Stimulated activated CD4-positive, alpha-beta T cell treated with anti-CD3 and anti-CD28 coated beads, Interleukin-15, amount 100 ng/mL, for 24 hours (primary cell): ENCODE measurements at regions not wholly inside any gene's neighbourhood (a gene's known extent, or its start where the extent isn't known, plus 50 kb on each side); places are given as distances from the start of the nearest gene placed in this dataset.

Source experiments
- DNase-seq: peaks from one replicate; pipeline ENCODE4 v3.0.0-alpha.2; 2020

DNA sequence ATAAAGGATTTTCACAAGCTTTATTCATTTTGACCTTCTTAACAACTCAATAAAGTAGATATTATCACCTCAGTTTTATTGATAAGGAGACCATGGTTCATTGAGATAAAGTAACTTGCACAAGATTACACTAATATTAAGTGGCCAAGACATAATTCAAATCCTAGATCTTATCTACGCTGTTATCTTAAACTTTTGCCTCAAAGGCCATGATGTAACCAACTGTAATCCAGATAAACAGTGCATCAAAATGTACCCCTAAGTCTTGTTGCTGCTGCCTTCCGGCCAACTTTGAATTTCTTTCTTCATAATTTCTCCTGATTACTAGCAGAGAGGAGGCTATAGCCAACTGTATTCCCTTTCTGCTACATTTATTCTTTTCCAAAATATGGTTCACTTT, 1094.8 kb upstream of the PIK3C3 start:
- DNase-seq, result no peak

DNA sequence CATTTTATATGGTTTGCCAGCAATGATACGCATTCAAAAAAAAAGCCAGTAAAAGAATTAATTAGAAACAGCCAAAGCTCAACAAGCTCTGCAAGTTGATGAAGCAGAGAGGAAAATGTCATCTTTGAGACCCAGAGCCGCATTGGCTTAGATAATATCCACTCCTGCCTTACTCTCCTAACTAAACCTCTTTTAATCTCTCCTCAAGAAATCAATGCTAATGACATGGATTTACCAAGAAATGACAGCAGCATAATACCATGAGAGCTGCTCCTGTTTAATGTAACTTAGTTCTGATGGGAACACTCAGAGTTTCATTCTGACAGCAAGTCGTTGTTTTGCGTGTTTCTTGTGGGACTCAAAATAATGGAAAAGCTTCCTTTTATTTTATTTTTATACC, 1099.4 kb upstream of the PIK3C3 start:
- DNase-seq, result no peak

GRCh38 chr18:40852406-40852805, 1102.6 kb upstream of the PIK3C3 start:
- DNase-seq, result no peak

DNA sequence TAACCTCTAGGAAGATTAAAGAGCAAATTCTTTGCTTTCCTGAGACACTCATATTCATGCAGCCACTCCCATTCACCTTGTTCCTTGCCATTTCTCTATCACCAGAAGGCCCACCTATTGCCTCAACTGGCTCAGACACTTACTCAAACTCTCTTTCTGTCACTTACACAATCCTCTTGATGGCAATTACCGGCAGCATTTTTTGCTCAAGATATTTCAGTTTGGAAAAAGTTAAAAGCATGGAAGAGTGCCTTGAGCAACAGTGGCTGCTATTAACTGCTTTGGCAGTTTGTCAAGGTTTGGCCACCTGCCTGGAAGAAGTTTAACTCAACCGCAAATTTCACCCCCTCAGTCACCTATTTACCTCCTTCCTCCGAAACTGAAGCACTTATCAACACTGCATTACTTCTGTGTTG, 1104.0 kb upstream of the PIK3C3 start:
- no peak for DNase-seq

- DNase-seq, result no peak
Measured at GRCh38 chr18:40849886-40850285, 1105.1 kb upstream of the PIK3C3 start.

GRCh38 chr18:40841467-40841866, 1113.6 kb upstream of the PIK3C3 start:
- no peak for DNase-seq

GRCh38 chr18:40841063-40841462, 1114.0 kb upstream of the PIK3C3 start:
- DNase-seq, result no peak

- DNase-seq, result no peak
Measured at GRCh38 chr18:40832362-40832761, 1122.7 kb upstream of the PIK3C3 start.

GRCh38 chr18:40824291-40824690, 1130.7 kb upstream of the PIK3C3 start:
- no peak for DNase-seq

- DNase-seq, result no peak
Measured at GRCh38 chr18:40821596-40822243, 1133.3 kb upstream of the PIK3C3 start.

GRCh38 chr18:40812981-40813515, 1142.0 kb upstream of the PIK3C3 start:
- no peak for DNase-seq

GRCh38 chr18:40810372-40810771, 1144.7 kb upstream of the PIK3C3 start:
- DNase-seq, result no peak

DNA sequence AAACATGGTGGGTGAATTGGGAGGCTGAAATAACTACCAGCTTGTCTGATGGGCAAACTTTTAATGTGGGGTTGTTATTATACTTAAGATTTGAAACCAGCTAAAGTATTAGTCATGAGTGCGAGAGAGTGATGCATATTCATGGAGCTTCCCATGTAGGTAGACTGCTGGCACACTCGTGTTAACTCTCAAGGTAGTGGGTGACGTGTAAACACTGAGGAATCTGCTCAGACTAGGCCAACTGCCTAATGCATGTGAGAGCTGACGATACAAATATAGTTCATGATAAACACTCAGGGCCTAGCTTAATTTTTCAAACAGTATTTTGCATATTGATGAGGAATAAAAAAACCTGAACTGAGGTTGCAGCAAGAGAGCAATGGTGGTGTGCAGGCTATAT, 1165.7 kb upstream of the PIK3C3 start:
- no peak for DNase-seq

- no peak for DNase-seq
Measured at GRCh38 chr18:40782453-40783130, 1172.4 kb upstream of the PIK3C3 start.

DNA sequence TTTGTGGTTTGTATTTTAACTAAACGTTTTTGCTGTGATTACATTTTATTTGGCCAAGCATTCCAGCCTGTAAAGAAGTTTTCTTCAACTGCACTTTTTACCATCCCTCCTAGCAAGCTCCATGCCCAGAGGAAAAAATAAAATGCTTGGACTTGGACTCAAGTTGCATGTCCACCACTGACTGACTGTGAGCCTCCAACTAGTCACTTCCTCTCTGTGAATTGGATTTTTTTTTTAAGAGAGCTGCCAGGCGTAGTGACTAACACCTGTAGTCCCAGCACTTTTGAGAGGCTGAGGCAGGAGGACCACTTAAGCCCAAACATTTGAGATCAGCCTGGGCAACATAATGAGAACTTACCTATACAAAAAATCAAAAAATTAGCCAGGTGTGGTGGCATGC, 1185.2 kb upstream of the PIK3C3 start:
- DNase-seq, result no peak

DNA sequence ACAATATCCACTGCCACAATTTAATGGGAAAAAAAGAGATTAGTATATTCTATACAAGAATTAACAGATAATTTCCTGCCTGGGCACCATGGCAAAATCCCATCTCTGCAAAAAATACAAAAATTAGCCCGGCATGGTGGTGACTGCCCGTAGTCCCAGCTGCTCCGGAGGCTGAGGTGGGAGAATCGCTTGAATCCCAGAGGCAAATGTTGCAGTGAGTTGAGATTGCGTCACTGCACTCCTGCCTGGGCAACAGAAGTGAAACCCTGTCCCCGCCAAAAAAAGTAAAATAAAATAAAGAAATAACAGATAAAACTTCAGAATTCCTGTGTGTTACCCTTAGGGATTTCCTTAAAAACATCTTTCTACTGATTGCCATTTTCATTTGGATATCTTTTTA, 1194.8 kb upstream of the PIK3C3 start:
- DNase-seq, result no peak

- DNase-seq, result no peak
Measured at GRCh38 chr18:40754477-40754876, 1200.6 kb upstream of the PIK3C3 start.

DNA sequence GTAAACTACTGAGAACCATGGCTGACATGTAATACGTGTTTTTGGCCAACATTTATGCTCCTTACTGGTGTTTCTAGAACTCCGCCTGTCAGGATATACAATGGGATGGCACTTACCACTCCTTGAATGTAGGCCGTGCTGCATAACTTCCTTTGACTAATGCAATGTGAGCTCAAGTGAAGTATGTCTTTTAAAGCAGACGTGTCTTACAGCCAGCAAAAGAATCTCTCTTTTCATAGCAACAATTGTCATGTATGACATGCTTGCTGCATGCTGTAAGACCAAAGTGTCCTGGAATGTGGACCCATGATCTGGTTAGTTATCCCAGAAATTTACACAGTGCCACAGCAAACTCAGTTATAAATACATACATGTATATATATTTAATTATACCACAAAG, 1202.7 kb upstream of the PIK3C3 start:
- no peak for DNase-seq

- no peak for DNase-seq
Measured at GRCh38 chr18:40751186-40751585, 1203.8 kb upstream of the PIK3C3 start.

DNA sequence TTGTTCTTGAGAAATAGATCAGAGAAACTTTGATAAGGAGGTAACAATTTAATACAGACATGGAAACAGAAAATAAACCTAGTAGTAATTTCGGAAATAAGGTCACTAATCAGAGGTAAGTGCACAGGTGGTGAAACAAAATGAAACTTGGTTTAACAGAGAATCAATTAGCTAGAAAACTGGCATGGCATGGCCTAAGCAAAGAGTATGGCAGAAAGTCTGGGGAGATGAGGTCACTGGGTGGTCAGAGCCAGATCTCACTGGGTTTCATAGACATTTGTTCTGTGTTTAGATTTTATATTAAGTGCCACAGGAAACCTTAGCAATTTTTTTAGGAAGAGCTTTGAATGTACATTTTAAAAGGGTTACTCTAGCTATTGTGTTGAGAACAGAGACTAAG, 1216.0 kb upstream of the PIK3C3 start:
- DNase-seq, result no peak

DNA sequence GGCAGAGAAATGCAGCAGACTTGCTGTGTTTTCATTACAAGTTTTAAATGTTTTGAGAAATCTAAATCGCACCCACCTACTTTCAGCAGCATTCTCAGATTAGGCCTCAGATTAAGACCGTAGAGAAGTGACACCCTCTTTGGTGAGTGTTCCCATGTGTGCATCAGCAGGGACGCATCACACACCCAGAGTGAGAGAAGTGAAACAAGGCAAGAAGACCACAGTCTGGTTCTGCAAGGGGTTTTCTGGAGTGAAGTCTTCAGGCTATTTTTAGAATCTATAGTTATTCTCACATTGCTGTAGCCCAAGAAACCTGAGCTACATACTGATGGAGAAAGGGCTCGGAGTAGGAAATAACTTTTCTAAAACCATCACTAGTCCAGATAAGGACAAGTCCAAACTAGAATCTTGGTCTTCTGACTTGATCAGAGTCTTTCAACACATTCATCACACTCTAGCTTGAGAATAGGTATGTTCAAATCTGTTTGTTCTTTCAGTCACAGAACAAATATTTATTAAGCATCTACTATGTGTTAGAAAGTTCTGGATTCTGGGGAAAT, 1216.6 kb upstream of the PIK3C3 start:
- no peak for DNase-seq

DNA sequence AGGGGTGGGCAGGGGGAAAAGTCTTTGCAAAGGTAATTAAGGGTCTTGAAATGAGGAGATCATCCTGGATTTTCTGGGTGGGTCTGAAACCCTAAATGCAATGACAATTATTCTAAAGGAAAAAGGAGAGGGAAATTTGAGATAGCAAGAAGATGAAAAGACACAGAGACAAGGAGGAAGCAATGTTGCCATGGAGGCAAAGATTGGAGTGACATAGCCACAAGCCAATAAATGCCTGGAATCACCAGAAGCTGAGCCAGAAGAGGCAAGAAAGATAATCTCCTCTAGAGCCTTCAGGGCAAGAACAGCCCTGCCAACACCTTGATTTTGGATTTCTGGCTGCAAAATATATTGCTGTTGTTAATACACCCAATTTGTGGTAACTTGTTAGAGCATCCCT, 1246.3 kb upstream of the PIK3C3 start:
- no peak for DNase-seq

- DNase-seq, result no peak
Measured at GRCh38 chr18:40707797-40708196, 1247.2 kb upstream of the PIK3C3 start.

DNA sequence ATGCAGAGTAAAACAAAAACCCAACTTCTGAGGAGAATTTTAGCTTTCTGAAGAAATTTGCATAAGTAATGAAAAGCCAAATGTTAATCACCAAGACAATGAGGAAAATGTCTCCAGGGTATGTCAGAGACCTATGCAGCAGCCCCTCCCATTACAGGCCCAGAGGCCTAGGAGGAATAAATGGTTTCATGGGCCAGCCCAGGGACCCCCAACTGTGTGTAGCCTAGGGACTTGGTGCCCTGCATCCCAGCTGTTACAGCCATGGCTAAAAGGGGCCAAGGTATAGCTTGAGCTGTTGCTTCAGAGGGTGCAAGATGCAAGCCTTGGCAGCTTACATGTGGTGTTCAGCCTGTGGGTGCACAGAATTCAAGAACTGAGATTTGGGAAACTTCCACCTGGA, 1256.9 kb upstream of the PIK3C3 start:
- DNase-seq, result no peak
